ENCODE measurements at regions not wholly inside any gene's neighbourhood (a gene's known extent, or its start where the extent isn't known, plus 50 kb on each side); places are given as distances from the start of the nearest gene placed in this dataset.

GRCh38 chr7:36100226-36100625 lies 52.8 kb upstream of the EEPD1 start:
- no peaks in the 10 kb centered on the region for H3K9me3 ChIP-seq
- Mint-ChIP-seq H3K9me3 (ENCODE audit: unreplicated experiment) (no peaks in the 10 kb centered on the region), H3K4me3 (ENCODE audit: unreplicated experiment) (no peak overlapping the region), H3K27me3 (ENCODE audit: insufficient read depth, unreplicated experiment) (peaks cover 11% of the 10 kb centered on the region), H3K36me3 (ENCODE audit: insufficient read depth, unreplicated experiment) (no peaks in the 10 kb centered on the region), H3K4me1 (ENCODE audit: low read depth, unreplicated experiment) (no peaks in the 10 kb centered on the region), H3K27ac (ENCODE audit: unreplicated experiment) (no peak overlapping the region)
- H3K27me3 ChIP-seq (replicated peaks; ENCODE audit: control insufficient read depth, insufficient read depth, low read length): no peaks in the 10 kb centered on the region; the same call in 1 of the 2 replicates
- TF ChIP-seq CTCF (IDR thresholded peaks at IDR 0.05; ENCODE audit: insufficient read depth in 1 of 2, low read depth in 1 of 2, low read length in 1 of 2, severe bottlenecking in 1 of 2, unreplicated experiment in 1 of 2): no peak
- intact Hi-C loops (cut with micrococcal nuclease; ENCODE audit: unreplicated experiment): no loop called here
- no peaks in the 10 kb centered on the region for H3K4me1 ChIP-seq
- no peak overlapping the region for H3K4me3 ChIP-seq (ENCODE audit: low read depth, low read length)
- POLR2A ChIA-PET: no interaction called here
- CTCF ChIA-PET: no interaction called here
- no TSS peak for BruUV-seq (replicated peaks)
- no peak for DNase-seq
- no peaks in the 10 kb centered on the region for H3K36me3 ChIP-seq (ENCODE audit: control insufficient read depth, insufficient read depth, low read length)

- H3K27me3 Mint-ChIP-seq (ENCODE audit: insufficient read depth, unreplicated experiment): peaks cover 8% of the 10 kb centered on the region
- POLR2A ChIA-PET: no interaction called here
- DNase-seq: no peak
- Histone ChIP-seq H3K36me3 (ENCODE audit: control insufficient read depth, insufficient read depth, low read length) (no peaks in the 10 kb centered on the region), H3K9me3 (no peaks in the 10 kb centered on the region), H3K4me3 (ENCODE audit: low read depth, low read length) (no peak overlapping the region), H3K4me1 (no peaks in the 10 kb centered on the region), H3K27me3 (replicated peaks; ENCODE audit: control insufficient read depth, insufficient read depth, low read length) (no peaks in the 10 kb centered on the region; the same call in 1 of the 2 replicates)
- no peak overlapping the region for H3K27ac Mint-ChIP-seq (ENCODE audit: unreplicated experiment)
- no peaks in the 10 kb centered on the region for H3K4me1 Mint-ChIP-seq (ENCODE audit: low read depth, unreplicated experiment)
- intact Hi-C loops (cut with micrococcal nuclease; ENCODE audit: unreplicated experiment): no loop called here
- no peak overlapping the region for H3K4me3 Mint-ChIP-seq (ENCODE audit: unreplicated experiment)
- no TSS peak for BruUV-seq (replicated peaks)
- CTCF ChIA-PET: no interaction called here
- H3K36me3 Mint-ChIP-seq (ENCODE audit: insufficient read depth, unreplicated experiment): no peaks in the 10 kb centered on the region
- no peaks in the 10 kb centered on the region for H3K9me3 Mint-ChIP-seq (ENCODE audit: unreplicated experiment)
- no peak for TF ChIP-seq CTCF (IDR thresholded peaks at IDR 0.05; ENCODE audit: insufficient read depth in 1 of 2, low read depth in 1 of 2, low read length in 1 of 2, severe bottlenecking in 1 of 2, unreplicated experiment in 1 of 2)
Observed at GRCh38 chr7:36100634-36101033, 52.4 kb upstream of the EEPD1 start.
